ENCODE measurements at regions not wholly inside any gene's neighbourhood (a gene's known extent, or its start where the extent isn't known, plus 50 kb on each side); places are given as distances from the start of the nearest gene placed in this dataset.

GRCh38 chr12:108029051-108029835 is 99.8 kb upstream of the WSCD2 start:
- ChIA-PET POLR2A (ENCODE audit: unreplicated experiment) (no interaction called here), CTCF (no interaction called here)
- no peak overlapping the region for H3K27ac ChIP-seq (ENCODE audit: insufficient read depth, low read length)
- H4K20me1 ChIP-seq (ENCODE audit: insufficient read depth, low read length): no peaks in the 10 kb centered on the region
- no peaks in the 10 kb centered on the region for H3K36me3 ChIP-seq (ENCODE audit: control insufficient read depth, insufficient read depth, low read length)
- no peaks in the 10 kb centered on the region for H3K27me3 ChIP-seq (ENCODE audit: control insufficient read depth, insufficient read depth, low read length)
- H3K56ac ChIP-seq (ENCODE audit: extremely low read depth, insufficient read depth, low read length): no peak overlapping the region
- no peak overlapping the region for H3K23ac ChIP-seq (ENCODE audit: low read depth, low read length)
- no peak overlapping the region for H3K4ac ChIP-seq (ENCODE audit: low read depth, low read length)
- no TSS peak for BruUV-seq (replicated peaks)
- H2BK120ac ChIP-seq (ENCODE audit: low read depth, low read length): no peak overlapping the region
- ATAC-seq (ENCODE audit: low read depth): no peak
- TF ChIP-seq NFE2L2 (IDR thresholded peaks at IDR 0.05; ENCODE audit: low read depth, low read length): no peak
- no peak for TF ChIP-seq SMC3 (IDR thresholded peaks at IDR 0.05; ENCODE audit: low read depth, low read length)
- TF ChIP-seq BHLHE40 (IDR thresholded peaks at IDR 0.05; ENCODE audit: low read depth, low read length): no peak
- TF ChIP-seq MAZ (IDR thresholded peaks at IDR 0.05; ENCODE audit: borderline replicate concordance, low read depth, low read length): no peak
- H2BK5ac ChIP-seq (ENCODE audit: low read depth, low read length, poor library complexity, severe bottlenecking): no peak overlapping the region
- intact Hi-C loops (cut with micrococcal nuclease): no loop called here
- dilution Hi-C loops (cut with HindIII; ENCODE audit: low sequenced_read_pairs, unreplicated experiment): no loop called here
- in situ Hi-C loops (cut with MboI; ENCODE audit: low sequenced_read_pairs): no loop called here
- no peak for DNase-seq
- no peak overlapping the region for H3K18ac ChIP-seq (ENCODE audit: low read depth, low read length)
- H3K79me1 ChIP-seq (ENCODE audit: low read depth in 1 of 2, low read length in 2 of 2): no peaks in the 10 kb centered on the region
- peaks cover 2% of the 10 kb centered on the region; the same call in 1 of the 2 replicates for H3K9me3 ChIP-seq (ENCODE audit: control insufficient read depth, insufficient read depth, low read length)
- WGBS, 2 experiments (ENCODE audit: extremely low coverage in 2 of 2, insufficient read length in 1 of 2): no CpG with 5 or more reads among the region's 12 CpGs
- H3K9ac ChIP-seq (ENCODE audit: low read depth, low read length): no peak overlapping the region
- H2AFZ ChIP-seq (replicated peaks; ENCODE audit: low read length, poor library complexity): no peak overlapping the region
- no peak overlapping the region for H4K8ac ChIP-seq (ENCODE audit: low read depth in 2 of 2, low read length in 2 of 2)
- no peak overlapping the region for H2BK15ac ChIP-seq (ENCODE audit: low read depth, low read length)
- H2BK20ac ChIP-seq (ENCODE audit: low read depth, low read length): no peak overlapping the region
- H4K5ac ChIP-seq (ENCODE audit: low read depth, low read length): no peak overlapping the region
- no peak overlapping the region for H3K4me3 ChIP-seq (ENCODE audit: insufficient read depth, low read depth, low read length)
- no peak overlapping the region for H2AK9ac ChIP-seq (replicated peaks; ENCODE audit: low read depth, low read length, poor library complexity)
- H3K4me1 ChIP-seq (ENCODE audit: control insufficient read depth, insufficient read depth, low read length): no peaks in the 10 kb centered on the region
- no peak overlapping the region for H2AK5ac ChIP-seq (ENCODE audit: low read depth, low read length)
- no peak overlapping the region for H4K91ac ChIP-seq (ENCODE audit: insufficient read depth, low read depth, low read length)
- H3K9me1 ChIP-seq (ENCODE audit: insufficient read depth, low read length): no peaks in the 10 kb centered on the region
- H3K4me2 ChIP-seq (ENCODE audit: low read depth, low read length): no peak overlapping the region
- H3K14ac ChIP-seq (replicated peaks; ENCODE audit: low read depth, low read length): no peak overlapping the region

All from IMR-90 (cell line).